Middle frontal gyrus (tissue), 1 donor: ENCODE measurements at regions not wholly inside any gene's neighbourhood (a gene's known extent, or its start where the extent isn't known, plus 50 kb on each side); places are given as distances from the start of the nearest gene placed in this dataset.

Source experiments
- DNase-seq: peaks from one replicate; pipeline ENCODE4 v3.0.0-alpha.2; 2015; ENCODE audit warnings: low spot score; ENCODE audit errors: extremely low spot score

DNA sequence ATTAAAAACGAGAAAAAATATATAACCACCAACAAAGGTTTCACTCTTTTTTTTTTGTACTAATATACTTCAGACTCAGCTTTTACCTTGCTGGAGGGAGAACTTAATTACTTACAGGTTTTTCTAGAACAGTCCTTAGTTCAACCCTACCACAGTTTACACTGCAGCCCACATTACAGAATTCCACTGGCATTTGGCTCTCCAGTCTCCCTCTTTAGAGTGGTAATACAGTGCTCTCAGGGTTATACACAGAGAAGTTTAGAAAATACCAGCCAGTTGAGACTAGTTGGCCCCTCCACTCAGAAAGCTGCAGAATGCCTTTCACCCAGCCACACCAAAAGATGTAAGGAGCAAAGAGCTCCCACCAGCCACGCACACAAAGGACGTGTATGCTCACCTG, 122.3 kb upstream of the DIO3 start:
- DNase-seq = no peak

DNA sequence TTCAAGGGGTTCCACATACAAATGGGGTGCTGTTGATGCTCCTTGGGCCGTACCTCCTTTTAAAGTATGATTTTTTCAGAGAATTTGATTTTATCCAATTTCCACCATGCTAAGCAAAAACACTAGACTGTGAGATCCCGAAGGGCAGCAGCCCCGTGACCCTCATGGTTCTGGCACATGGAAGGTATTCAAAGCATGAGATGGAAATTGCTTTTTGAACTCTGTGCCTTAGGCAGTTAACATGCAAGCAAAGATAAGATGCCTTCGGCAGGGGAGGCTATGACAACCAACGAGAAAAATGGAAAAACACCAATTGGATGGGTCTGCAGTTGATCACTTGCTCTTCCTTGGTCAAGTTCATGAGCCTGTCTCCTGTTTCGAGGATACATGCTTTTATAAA, 120.8 kb upstream of the DIO3 start:
- no peak for DNase-seq

DNA sequence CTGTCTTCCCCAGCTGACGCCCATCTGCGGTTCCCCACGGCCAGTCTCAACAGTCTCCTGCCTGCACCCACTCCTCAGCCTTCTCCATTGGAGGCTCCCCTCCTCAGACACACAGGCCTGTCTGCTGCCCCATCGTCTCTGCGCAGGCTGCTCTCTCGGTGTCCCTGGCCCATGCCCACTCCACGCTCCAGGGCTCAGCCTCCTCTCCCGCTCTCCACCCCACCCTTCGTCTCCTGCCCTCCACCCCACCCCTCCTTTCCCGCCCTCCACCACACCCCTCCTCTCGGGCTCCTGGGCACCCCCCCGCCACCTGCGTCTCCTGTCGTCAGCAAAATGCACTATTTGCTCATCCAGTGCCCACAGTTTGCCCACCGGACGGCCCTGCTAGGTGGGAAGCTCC, 119.6 kb upstream of the DIO3 start:
- no peak for DNase-seq

DNA sequence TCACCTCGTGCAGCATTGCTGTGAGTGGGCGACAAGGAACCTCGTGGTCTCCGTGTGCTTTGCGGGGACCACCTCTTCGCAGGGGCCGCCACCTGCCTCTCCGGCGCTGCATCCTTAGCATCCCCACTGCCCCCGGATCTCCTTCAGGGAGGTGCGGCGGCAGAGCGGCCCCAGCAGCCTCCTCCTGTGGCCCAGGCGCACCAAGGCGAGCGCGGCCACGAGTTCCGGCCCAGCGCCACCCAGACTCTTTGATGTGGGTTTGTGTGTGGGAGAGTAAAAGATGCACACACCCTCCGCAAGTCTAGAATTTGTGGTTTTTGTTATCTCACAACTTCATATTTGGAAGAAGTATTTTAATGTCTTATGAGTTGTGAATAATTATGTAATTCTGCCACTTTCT, 118.8 kb upstream of the DIO3 start:
- DNase-seq = peak; percentile 4

DNA sequence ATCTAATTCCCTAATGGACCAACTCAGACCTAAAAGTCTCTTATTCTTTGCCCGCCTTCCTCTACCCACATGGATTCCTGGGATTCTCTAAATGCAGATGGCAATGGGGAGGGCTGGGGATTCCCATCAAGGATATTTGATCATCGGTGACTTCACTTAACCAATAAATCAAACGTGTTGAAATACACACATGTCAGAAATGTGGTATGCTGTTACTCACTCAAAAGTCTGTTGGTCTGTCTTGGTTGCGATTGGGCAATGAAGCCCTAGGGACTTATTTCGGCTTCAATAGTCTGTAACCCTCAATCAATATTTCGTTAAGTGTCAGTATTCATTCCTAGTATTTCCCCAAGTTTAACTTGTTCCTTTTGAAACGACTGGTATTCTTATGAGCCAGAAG, 117.2 kb upstream of the DIO3 start:
- no peak for DNase-seq

DNA sequence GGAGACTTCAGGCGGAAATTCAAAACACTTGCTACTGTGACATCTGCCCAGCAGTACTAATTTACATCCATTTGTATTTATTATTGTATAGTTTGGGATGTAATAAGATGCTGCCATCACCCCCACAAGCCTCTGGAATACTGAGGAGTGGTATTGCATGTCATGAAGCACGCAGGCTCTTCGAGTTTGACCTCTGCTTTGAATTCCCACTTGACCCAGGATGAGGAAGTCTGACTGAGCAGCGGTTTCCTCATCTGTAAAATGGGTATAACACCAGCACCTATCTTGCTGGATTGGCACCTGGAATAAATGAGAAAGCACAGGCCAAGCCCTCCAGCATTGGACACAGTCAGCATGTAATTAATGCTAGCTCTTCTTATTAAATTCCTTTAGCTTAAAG, 116.0 kb upstream of the DIO3 start:
- no peak for DNase-seq

DNA sequence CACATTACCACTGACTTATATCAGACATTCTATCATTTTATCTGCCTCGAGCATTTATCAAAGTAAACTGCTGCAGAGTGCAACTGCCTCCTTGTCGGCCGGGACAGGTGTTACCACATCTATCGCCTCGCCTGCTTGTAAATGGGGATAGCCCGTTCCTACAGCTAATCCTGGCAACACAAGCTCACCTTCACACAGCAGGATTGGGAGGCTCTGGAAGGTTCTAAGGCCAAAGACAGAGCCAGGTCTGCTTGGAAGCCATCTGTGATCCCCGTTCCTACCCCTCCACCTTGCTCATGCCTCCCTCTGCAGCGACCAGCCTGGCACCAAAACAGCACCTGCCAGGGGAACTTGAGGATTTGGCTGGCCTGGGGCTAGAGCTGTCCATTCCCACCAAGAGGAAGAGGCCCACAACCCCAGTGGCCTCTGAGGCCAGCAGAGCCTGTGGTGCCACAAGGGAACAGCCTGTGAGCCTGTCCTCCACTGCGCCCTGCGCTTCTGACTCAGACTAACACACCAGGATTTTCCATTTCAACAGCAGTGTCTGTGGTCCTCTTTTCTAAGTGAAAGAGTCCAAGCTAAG, 114.8 kb upstream of the DIO3 start:
- no peak for DNase-seq

DNA sequence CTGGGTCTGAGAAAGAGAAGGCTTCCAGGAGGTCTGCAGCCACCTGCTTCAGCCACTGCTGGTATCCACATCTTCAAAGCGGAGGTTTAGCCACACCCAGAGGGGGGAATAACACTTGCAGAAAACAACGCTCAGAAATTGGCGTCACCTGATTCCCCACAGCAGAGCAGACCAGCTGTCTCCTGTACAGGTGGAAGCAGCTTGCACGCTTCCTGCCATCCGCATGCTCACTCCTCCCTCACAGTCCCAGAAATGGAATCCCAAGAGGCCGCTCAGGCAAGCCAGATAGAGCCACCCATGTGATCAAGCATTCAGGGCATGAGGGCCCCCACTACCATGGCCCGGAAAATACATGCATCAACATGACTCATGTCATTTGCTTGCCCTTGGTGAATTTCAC, 112.2 kb upstream of the DIO3 start:
- no peak for DNase-seq

DNA sequence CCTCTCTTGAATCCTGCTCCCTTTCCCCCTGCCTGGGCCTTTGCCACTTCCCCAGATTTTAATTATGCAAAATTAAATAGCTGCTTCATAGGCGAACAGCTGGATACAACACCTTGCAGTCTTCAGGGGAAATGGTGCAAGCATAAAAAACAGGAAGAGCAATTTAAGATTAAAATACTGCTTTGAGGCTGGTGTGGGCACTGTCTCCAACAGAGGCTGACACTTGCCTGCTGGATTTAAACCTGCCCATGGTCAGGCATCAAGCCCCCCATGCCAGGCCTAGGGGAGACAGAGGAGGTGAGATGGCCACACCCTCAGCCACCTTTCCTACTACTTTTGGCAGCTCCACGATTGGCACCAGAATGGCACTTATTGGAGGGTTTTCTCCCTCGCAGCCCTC, 110.1 kb upstream of the DIO3 start:
- no peak for DNase-seq

DNA sequence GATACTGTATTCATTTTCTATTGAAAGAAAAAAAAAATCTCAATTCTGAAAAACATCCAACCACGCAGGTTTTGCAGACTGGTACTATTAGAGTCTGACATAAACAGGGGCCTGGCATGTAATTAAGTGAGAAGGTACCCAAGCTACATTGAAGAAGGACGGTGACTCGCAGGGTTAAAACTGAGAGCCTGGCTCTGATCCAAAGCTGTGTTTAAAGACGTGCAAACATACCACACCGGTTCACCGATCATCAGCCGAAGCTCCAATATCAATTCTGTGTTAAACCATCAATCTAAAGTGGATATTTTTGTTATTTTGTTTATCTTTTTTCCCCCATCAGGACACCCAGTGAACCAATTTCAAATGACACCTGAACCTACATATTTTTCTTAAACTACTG, 108.1 kb upstream of the DIO3 start:
- no peak for DNase-seq

DNA sequence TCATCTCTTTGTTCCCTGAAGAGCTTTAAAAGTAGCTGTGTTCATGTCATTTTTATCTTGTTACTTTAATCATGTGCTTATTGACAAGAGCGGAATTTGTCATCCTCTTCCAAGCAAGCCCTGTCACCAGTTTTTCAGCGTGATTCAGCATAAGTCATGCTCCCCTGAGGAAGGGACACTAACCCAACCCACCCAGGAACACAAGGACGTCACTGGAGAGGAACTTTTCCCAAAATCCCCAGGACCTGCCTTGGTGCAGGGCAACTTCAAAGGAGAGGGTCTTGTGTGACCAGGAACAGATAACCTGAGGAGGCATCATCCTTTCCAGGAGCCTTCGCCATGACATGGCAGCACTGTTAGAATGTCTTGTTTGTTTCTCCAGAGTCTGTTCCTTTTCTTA, 107.1 kb upstream of the DIO3 start:
- no peak for DNase-seq

DNA sequence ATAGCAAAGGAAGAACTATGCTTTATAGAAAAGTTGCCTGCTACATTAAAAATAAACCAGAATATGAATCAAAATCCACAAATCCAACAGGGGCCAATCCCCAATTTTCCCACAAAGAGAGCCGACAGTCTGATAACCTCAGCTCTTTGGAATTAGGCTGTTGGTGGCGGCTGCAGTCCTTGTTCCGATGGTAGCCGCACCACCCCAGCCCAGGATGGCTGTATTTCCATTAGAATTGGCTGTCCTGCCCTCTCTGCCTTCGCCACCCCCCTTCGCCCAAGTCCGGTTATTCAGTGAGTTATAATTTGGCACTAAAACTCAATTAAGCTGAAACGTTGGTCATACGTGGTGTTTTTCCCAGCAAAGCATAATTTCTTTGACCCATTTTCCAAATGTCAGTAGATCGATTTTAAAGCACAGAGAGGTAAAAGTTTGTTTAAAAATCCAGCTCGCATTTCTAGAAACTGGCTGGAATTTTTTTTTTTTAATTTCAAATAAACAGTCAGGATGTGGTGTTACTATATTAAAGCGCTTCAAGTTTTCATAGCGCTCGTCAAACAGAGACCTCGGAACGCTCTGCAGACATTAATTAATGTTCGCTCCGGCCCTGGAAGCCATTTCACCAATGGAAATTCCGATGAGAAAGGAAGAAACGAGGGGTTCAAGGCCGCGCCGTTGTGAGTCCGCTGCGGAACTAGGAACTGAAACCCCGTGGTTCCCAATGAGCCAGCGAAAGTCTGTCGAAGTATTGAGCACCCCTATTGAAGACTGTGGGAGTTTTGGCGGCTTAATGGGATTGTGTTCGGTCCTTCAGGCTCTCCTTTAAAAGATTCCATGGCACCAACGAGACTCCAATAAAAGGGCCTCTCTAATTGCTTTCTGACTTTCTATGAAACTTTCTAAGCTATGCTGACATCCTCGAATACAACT, 104.8 kb upstream of the DIO3 start:
- no peak for DNase-seq

DNA sequence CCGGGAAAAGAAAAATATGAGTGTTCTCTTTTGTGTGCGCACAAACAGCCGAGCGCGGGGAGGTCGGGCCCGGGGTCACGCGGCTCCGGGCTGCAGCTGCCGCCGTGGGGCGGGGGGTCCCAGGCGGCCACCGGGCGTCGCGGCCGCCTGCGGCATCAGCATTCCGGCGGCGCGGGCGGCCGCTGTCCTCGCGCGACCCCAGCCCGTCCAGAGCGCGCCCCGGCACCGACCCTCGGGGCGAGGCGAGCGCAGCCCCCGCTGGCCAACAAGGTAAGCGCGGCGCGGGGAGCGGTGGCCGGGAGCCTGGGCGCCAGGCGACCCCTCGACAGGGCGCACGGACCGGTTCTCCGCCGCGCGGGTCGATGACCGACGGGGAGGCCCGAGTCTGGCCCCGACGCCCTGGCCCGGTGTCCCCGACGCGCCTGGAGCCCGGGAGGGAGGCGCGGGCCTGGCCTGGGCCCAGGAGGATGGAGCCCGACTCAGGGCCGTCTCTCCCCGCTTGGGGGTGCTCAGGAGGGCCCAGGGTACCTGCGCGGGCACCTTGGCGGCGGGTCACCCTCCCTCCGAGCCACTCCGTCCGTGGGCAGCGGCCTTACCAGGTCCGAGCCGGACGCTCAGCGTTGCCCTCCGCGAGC, 103.9 kb upstream of the DIO3 start:
- no peak for DNase-seq

DNA sequence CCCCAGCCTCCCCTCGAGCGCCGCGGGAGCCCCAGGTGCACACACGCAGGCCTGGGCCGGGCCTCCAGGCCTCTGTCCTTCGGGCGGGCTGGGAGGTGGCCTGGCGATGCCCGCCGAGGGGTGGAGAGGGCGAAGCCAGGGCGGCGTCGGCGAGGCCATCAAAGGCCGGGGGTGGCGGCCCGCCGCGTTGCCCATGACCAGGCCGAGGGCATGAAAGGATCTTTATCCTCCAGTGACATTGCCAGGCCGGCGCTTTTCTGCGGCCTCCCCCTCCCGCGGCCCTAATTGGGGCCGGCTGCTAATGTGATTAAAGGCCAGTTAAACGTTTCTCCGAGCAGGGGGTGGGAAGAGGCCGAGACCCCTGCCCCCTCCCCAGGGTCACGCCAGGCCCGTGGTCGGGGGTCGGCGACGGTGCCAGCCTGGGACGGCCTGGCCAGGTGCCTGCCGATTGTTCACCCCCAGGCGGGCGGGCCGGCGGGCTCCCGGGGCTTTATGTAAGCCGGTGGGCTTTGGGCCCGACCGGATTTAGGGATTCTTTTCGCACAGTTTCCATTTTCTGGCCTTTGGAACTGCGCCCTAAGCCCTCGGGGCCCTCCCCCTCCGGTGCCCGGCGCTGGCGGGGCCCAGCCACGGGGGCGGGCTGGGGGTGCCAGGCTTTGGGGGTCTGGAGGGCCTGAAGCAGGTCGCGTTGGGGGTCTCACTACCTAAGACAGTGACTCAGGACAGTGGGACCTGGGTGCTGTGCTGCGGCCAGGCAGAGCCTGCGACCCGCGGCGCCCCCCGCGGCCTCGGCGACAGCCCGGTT, 103.2 kb upstream of the DIO3 start:
- DNase-seq = no peak

DNA sequence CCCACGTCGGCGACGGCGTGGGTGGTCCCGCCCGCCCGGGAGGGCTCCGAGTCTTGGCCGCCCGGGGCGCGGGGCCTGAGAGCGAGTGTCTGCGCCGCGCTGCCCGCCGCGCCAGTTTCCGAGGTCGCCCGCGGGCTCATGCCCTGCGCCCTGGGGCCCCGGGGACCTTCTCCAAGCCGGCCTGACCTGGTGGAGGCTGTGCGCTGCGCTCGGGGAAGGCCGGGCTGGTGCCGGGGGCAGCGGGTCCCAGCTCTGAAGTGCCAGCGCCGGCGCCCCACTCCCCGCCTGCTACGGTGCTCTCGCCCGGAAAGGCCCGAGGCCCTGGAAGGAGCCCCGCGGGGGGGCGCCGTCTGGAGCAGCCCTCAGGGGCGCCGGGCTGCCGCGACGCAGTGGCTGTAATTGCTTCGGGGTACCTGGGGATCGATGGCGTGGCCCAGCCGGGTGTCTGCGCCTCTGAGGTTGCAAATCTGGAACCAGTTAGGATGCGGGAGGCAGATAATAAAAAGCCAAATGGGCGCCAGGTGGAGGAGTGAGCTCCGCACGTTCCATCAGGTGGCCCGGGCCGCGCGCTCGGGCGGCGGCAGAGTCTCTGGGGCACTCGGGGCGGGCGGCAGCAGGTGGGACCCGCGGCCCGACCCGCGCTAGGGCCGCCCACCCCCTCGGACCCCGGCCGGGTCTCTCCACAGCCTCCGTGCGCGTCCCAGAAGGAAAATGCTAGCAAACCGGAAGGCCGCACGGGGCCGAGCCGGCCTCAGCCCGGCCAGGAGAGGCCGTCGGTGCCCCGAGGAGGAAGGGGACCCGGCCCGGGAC, 102.3 kb upstream of the DIO3 start:
- no peak for DNase-seq

DNA sequence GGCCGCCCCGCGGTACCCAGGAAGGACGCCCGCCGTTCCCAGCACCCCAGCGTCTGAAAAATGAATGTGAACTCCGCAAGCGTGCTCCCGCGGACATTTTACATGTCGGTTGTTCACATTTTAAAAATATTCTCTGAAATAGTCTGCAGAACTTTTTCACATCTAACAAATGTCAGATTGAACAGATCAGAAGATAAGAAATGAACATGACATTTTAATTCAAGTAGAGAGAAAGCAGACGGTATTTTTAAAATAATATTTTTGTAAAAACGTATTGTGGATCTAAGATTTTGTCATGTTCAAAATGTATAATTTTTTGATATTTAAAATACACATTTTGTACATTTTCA, 101.8 kb upstream of the DIO3 start:
- DNase-seq = no peak

DNA sequence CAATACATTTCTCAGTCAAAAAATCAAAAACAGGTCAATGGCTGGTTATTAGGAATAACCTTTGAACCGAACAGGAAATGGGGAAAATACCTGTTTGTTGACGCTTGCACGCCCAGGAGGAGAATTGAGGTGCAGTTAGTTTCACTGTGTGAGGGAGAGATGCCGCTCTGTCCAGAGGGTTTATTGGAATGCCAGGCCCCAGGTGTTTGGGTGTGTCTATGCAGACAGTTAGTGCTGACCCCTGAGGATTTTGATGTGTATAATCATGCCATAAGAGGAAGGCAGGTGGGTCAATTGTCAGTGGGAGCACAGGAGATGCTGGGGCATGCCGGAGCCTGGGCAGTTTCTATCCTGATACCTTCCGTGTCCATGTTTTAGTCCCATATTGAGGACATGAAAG, 100.8 kb upstream of the DIO3 start:
- DNase-seq = no peak

DNA sequence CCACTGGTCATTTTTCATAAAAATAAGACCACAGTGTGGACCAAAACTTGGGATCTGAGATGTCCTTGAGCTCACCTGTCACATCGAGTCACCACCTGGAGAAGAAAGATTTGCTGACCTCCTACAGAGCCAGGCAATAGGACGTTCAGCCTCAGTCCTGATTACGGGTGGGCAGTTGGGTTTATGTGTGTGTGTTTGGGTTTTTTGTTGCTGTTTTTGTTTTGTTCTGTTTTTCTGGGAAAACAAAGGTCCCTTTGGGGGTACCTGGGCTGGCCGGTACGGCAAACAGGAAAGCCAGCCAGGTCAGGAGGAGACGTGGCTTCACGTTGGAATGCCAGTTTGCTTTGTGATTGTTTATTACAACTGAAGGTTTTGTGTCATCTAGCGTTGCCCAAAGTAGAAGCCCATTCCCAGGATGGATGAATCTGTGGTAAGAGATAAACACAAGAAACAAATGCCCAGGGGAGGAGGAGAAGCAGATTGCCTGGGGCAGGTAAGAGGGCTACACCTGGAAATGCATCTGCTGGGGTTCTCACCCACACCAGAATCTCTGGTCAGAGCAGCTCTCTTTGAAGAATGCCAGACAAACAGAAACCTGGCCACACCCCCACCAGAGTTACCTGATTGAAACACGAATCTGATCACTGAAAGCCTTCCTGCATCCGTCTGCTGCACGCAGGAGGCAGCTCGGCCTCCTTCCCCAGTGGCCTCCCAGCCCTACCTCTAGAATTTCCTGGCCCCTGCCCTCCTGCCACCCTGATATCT, 100.1 kb upstream of the DIO3 start:
- DNase-seq = no peak

DNA sequence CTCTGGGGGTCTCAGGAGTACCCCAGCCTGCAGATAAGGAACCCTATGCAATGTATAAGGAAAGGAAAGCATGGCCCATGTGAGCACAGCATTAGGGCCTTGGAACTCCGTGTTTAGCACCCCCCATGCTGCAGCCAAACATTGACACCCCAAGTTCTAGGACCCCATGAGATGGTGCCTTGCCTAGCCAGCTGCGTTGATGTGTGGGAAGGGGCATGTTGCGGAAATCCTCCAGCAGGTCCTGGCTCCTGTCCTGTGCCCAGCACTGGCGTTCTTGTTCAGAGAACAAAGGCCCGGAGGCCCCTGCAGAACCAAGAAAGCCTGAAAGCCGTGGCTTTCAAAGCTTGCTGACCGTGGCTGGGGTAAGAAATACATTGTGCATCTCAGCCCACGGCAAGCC, 99.4 kb upstream of the DIO3 start:
- DNase-seq = no peak
